Spleen (tissue), 11 donors: ENCODE measurements at regions not wholly inside any gene's neighbourhood (a gene's known extent, or its start where the extent isn't known, plus 50 kb on each side); places are given as distances from the start of the nearest gene placed in this dataset.

Experiments used
- DNase-seq: peaks from one replicate; pipeline ENCODE4 v3.0.0-alpha.2; 2020
- H3K27ac ChIP-seq, 8 donors: fragments of 200-600 bp; sonication (generic) in 7 of 8; 1 replicate in 4 of 8; 2 replicates in 4 of 8; pipeline versions ENCODE4 v1.5.0 to v1.8.0; 2016 to 2021; ENCODE audit warnings: inconsistent platforms in 4 of 8, mild to moderate bottlenecking in 4 of 8, moderate library complexity in 1 of 8
- H3K27me3 ChIP-seq, 7 donors: fragments of 200-600 bp; sonication (generic) in 6 of 7; replicated peaks in 1 of 7; 1 replicate in 4 of 7; 2 replicates in 3 of 7; pipeline versions ENCODE4 v1.5.0 to v1.8.0; 2016 to 2021; ENCODE audit warnings: inconsistent platforms in 3 of 7, mild to moderate bottlenecking in 1 of 7
- H3K36me3 ChIP-seq, 6 donors: fragments of 200-600 bp; sonication (generic) in 5 of 6; 1 replicate in 4 of 6; 2 replicates in 2 of 6; pipeline versions ENCODE4 v1.5.0 to v1.8.0; 2016 to 2021; ENCODE audit warnings: inconsistent platforms in 2 of 6
- H3K4me1 ChIP-seq, 6 donors: fragments of 200-600 bp; sonication (generic) in 5 of 6; 1 replicate in 3 of 6; 2 replicates in 3 of 6; pipeline versions ENCODE4 v1.5.0 to v1.8.0; 2016 to 2021; ENCODE audit warnings: inconsistent platforms in 3 of 6
- H3K4me3 ChIP-seq, 8 donors: fragments of 200-600 bp; sonication (generic) in 7 of 8; 1 replicate in 4 of 8; 2 replicates in 4 of 8; pipeline versions ENCODE4 v1.5.0 to v1.8.0; 2016 to 2021; ENCODE audit warnings: inconsistent platforms in 4 of 8, mild to moderate bottlenecking in 4 of 8, moderate library complexity in 2 of 8
- H3K9me3 ChIP-seq, 8 donors: fragments of 200-600 bp; sonication (generic) in 7 of 8; 1 replicate in 4 of 8; 2 replicates in 4 of 8; pipeline versions ENCODE4 v1.5.0 to v1.8.0; 2016 to 2021; ENCODE audit warnings: inconsistent platforms in 4 of 8
- CTCF ChIP-seq, 11 experiments: fragments of 200-600 bp in 7 of 11; fragments of 450-650 bp in 4 of 11; sonication (generic) in 4 of 11; IDR thresholded peaks in 8 of 11; conservative IDR thresholded peaks in 3 of 11; 1 replicate in 7 of 11; 2 replicates in 4 of 11; pipeline versions ENCODE4 v1.4.0 to v1.8.0; 2016 to 2021; ENCODE audit warnings: antibody characterized with exemption in 11 of 11, inconsistent platforms in 4 of 11, mild to moderate bottlenecking in 1 of 11
- POLR2A ChIP-seq, 3 donors: fragments of 450-650 bp; IDR thresholded peaks; one replicate each; pipeline ENCODE4 v1.5.1; 2017; ENCODE audit warnings: antibody characterized with exemption in 3 of 3, mild to moderate bottlenecking in 1 of 3
- POLR2AphosphoS5 ChIP-seq, 3 donors: sonication (generic); formaldehyde crosslinking; IDR thresholded peaks; one replicate each; pipeline ENCODE4 v1.5.1; 2017; ENCODE audit warnings: antibody characterized with exemption in 3 of 3
- WGBS, 5 donors: extraction: QIAGEN DNeasy Blood & Tissue Kit in 3 of 5; methylation state at CpG; one replicate each; pipeline versions ENCODE4 v1.1.5 to v1.1.7; 2013 to 2018; 5-methylcytosine and 5-hydroxymethylcytosine counted together
- intact Hi-C: fragments of 100-400 bp; cut with DNase I; formaldehyde crosslinking; loops from one replicate; pipeline ENCODE4 v1.15.0; 2023; ENCODE audit warnings: low total_unique reads
- donor health status: healthy with polysubstance abuse.
- donor health status: DM: no; HTN: no; CAD: no; lungs with moderate emphysema.
- donor health status: DM: no; HTN: no; CAD: no.
- donor health status: Bipolar disorder and iron deficiency.
- donor health status: healthy.
- donor health status: DM: no; HTN: no; CAD: no.
- donor health status: DM: yes; HTN: yes; CAD: no.

GRCh38 chr2:240298803-240299709 is 136.4 kb upstream of the GPC1 start:
- intact Hi-C loops = no loop called here
- peak; percentile 68 for DNase-seq
- no peaks in the 10 kb centered on the region for H3K4me1 ChIP-seq

GRCh38 chr2:240299710-240300068 is 135.8 kb upstream of the GPC1 start:
- Histone ChIP-seq H3K4me1 (no peaks in the 10 kb centered on the region), H3K9me3 (no peaks in the 10 kb centered on the region), H3K4me3 (no peak overlapping the region), H3K27me3 (peaks cover 0 to 30% (median 0%) of the 10 kb centered on the region in 7 donors), H3K27ac (no peak overlapping the region), H3K36me3 (no peaks in the 10 kb centered on the region)
- TF ChIP-seq POLR2AphosphoS5 (IDR thresholded peaks at IDR 0.05) (no peak), POLR2A (IDR thresholded peaks at IDR 0.05) (no peak), CTCF (IDR thresholded peaks at IDR 0.05 in 8 of 11, conservative IDR thresholded peaks at IDR 0.05 in 3 of 11) (no peak)
- WGBS, 5 donors = 61 to 82% (median 67%) methylated on average over 7 of the region's 7 CpGs
- peak; percentile 47 for DNase-seq
- intact Hi-C loops = no loop called here

More at GRCh38 chr2:240298803-240299709, 136.4 kb upstream of the GPC1 start:
- WGBS, 5 donors = 77 to 89% (median 81%) methylated on average over 15 to 18 of the region's 18 CpGs
- Histone ChIP-seq H3K27ac (no peak overlapping the region), H3K9me3 (no peaks in the 10 kb centered on the region), H3K36me3 (no peaks in the 10 kb centered on the region), H3K27me3 (peaks cover 0 to 24% (median 0%) of the 10 kb centered on the region in 7 donors), H3K4me3 (no peak overlapping the region)
- TF ChIP-seq POLR2A (IDR thresholded peaks at IDR 0.05) (no peak), POLR2AphosphoS5 (IDR thresholded peaks at IDR 0.05) (no peak), CTCF (IDR thresholded peaks at IDR 0.05 in 8 of 11, conservative IDR thresholded peaks at IDR 0.05 in 3 of 11) (no peak)

- H3K9me3 ChIP-seq = no peaks in the 10 kb centered on the region
- TF ChIP-seq CTCF (IDR thresholded peaks at IDR 0.05 in 8 of 11, conservative IDR thresholded peaks at IDR 0.05 in 3 of 11) (no peak), POLR2AphosphoS5 (IDR thresholded peaks at IDR 0.05) (no peak), POLR2A (IDR thresholded peaks at IDR 0.05) (no peak)
- WGBS, 5 donors = 58 to 71% (median 66%) methylated on average over 9 to 11 of the region's 11 CpGs
- H3K36me3 ChIP-seq = no peaks in the 10 kb centered on the region
- DNase-seq = peak; percentile 59
- peaks cover 0 to 34% (median 0%) of the 10 kb centered on the region in 7 donors for H3K27me3 ChIP-seq
- no peak overlapping the region for H3K4me3 ChIP-seq
- H3K4me1 ChIP-seq = no peaks in the 10 kb centered on the region
- H3K27ac ChIP-seq = no peak overlapping the region
- intact Hi-C loops = no loop called here
Observed at GRCh38 chr2:240300261-240300821, 135.1 kb upstream of the GPC1 start.

GRCh38 chr2:240300840-240301239 is 134.6 kb upstream of the GPC1 start:
- WGBS, 5 donors = 85 to 92% (median 90%) methylated on average over 8 of the region's 8 CpGs
- TF ChIP-seq POLR2AphosphoS5 (IDR thresholded peaks at IDR 0.05) (no peak), CTCF (IDR thresholded peaks at IDR 0.05 in 8 of 11, conservative IDR thresholded peaks at IDR 0.05 in 3 of 11) (no peak)
- Histone ChIP-seq H3K4me1 (no peaks in the 10 kb centered on the region), H3K36me3 (no peaks in the 10 kb centered on the region), H3K9me3 (no peaks in the 10 kb centered on the region), H3K27ac (no peak overlapping the region), H3K27me3 (peaks cover 0 to 34% (median 0%) of the 10 kb centered on the region in 7 donors), H3K4me3 (no peak overlapping the region)
- intact Hi-C loops = no loop called here
- DNase-seq = peak; percentile 39
